ENCODE measurements at regions not wholly inside any gene's neighbourhood (a gene's known extent, or its start where the extent isn't known, plus 50 kb on each side); places are given as distances from the start of the nearest gene placed in this dataset.

DNA sequence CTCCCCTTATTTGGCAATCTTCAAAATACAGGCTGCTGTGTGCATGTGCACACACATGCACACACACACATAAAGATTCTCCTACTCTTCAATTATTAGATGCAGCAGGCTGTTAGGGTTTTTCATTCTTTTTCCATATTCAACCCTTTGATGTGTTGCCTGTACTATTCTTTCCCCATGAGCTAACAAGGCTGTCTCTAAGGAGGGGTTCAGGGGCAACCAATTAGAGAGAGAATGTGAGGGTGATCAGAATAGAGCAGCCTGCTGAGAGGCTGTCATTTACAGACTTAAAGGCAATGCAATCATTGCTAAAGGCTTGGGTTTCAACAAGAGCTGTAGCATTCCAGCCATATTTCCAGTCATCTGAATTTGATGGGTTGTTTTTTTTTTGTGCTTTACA, 467.4 kb upstream of the ID4 start:
- TF ChIP-seq POLR2A (IDR thresholded peaks at IDR 0.05): no peak
- TF ChIP-seq, protein P1, sequence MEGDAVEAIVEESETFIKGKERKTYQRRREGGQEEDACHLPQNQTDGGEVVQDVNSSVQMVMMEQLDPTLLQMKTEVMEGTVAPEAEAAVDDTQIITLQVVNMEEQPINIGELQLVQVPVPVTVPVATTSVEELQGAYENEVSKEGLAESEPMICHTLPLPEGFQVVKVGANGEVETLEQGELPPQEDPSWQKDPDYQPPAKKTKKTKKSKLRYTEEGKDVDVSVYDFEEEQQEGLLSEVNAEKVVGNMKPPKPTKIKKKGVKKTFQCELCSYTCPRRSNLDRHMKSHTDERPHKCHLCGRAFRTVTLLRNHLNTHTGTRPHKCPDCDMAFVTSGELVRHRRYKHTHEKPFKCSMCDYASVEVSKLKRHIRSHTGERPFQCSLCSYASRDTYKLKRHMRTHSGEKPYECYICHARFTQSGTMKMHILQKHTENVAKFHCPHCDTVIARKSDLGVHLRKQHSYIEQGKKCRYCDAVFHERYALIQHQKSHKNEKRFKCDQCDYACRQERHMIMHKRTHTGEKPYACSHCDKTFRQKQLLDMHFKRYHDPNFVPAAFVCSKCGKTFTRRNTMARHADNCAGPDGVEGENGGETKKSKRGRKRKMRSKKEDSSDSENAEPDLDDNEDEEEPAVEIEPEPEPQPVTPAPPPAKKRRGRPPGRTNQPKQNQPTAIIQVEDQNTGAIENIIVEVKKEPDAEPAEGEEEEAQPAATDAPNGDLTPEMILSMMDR (IDR thresholded peaks at IDR 0.05): no peak

Measured in sigmoid colon (tissue), 3 donors.